ENCODE measurements at regions not wholly inside any gene's neighbourhood (a gene's known extent, or its start where the extent isn't known, plus 50 kb on each side); places are given as distances from the start of the nearest gene placed in this dataset.
"Not testable (repeated sequence)": the region's sequence is repeated elsewhere in the genome, so short reads cannot be mapped to it uniquely, and the experiment has no call there.

DNA sequence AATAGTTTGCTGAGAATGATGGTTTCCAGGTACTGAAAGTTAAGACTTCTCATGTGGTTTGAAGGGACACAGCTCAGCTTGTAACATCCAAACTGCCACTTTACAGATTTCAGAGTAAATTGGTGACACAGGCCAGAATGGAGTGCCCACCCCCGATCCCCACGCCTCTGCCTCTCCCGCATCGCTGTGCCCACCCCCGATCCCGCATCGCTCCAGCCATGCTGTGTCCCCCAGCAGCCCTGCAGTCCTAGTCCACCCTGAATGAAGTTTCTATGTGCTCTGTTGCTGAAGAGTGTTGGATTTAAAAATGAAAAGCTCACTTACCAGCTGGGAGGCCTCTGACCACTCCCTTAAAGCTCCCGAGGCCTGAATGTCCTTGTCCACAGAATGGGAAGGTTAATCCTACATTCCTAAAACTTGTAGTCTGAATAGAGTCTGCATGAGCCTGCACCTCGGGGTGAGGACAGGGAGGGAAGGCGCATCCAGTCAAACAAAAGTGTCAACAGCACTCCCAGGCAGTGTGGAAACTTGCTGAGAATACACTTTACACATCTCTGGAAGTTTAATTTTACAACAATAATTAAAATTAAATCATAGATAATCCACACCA is 176.4 kb upstream of the ID2 start:
- Histone ChIP-seq H3K27me3 (replicated peaks) (no peaks in the 10 kb centered on the region), H3K9me3 (replicated peaks) (no peaks in the 10 kb centered on the region; the same call in none of the 2 replicates), H3K36me3 (no peaks in the 10 kb centered on the region), H3K4me1 (replicated peaks) (no peaks in the 10 kb centered on the region), H3K27ac (no peak overlapping the region), H3K4me3 (no peak overlapping the region)
- no peak for DNase-seq (ENCODE audit: low read depth in 1 of 2, low spot score in 2 of 2)

GRCh38 chr2:8506746-8507145 is 175.1 kb upstream of the ID2 start:
- H3K27ac ChIP-seq, result no peak overlapping the region
- no peaks in the 10 kb centered on the region for H3K36me3 ChIP-seq
- H3K4me3 ChIP-seq, result no peak overlapping the region
- peaks cover under 1% of the 10 kb centered on the region; the same call in 1 of the 2 replicates for H3K4me1 ChIP-seq (replicated peaks)
- no peaks in the 10 kb centered on the region; the same call in none of the 2 replicates for H3K9me3 ChIP-seq (replicated peaks)
- DNase-seq (ENCODE audit: low read depth in 1 of 2, low spot score in 2 of 2), result no peak
- no peaks in the 10 kb centered on the region for H3K27me3 ChIP-seq (replicated peaks)

DNA sequence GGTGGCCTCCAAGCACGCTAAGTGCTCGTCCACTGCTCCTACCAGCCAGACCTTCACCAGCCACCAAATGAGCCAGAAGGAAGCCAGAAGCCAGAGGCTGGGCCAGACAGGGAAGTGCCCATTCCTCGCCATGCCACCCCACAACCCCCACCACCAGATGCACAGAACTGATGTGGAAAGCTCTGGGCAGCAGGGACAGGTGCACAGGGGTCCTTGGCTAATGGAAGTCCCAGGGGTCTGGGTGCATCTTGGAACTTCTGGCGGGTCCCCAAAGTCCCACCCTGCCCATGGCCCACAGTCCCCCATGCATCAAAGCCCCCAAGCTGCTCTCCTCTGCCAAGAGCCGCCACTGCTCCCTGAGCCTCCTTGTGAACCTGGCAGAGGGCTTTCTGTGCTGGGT is 173.1 kb upstream of the ID2 start:
- H3K9me3 ChIP-seq (replicated peaks), result no peaks in the 10 kb centered on the region; the same call in none of the 2 replicates

GRCh38 chr2:8509621-8510020 is 172.2 kb upstream of the ID2 start:
- no peaks in the 10 kb centered on the region; the same call in none of the 2 replicates for H3K9me3 ChIP-seq (replicated peaks)
- no peak overlapping the region for H3K27ac ChIP-seq
- H3K27me3 ChIP-seq (replicated peaks), result no peaks in the 10 kb centered on the region
- H3K36me3 ChIP-seq, result no peaks in the 10 kb centered on the region
- no peak overlapping the region for H3K4me3 ChIP-seq
- no peak for DNase-seq (ENCODE audit: low read depth in 1 of 2, low spot score in 2 of 2)
- H3K4me1 ChIP-seq (replicated peaks), result peaks cover 6% of the 10 kb centered on the region; the same call in 1 of the 2 replicates

More for the DNA sequence above, 173.1 kb upstream of the ID2 start:
- Histone ChIP-seq H3K27ac (no peak overlapping the region), H3K27me3 (replicated peaks) (no peaks in the 10 kb centered on the region), H3K36me3 (no peaks in the 10 kb centered on the region), H3K4me1 (replicated peaks) (peaks cover 6% of the 10 kb centered on the region; the same call in 1 of the 2 replicates), H3K4me3 (no peak overlapping the region)
- DNase-seq (ENCODE audit: low read depth in 1 of 2, low spot score in 2 of 2), result no peak

DNA sequence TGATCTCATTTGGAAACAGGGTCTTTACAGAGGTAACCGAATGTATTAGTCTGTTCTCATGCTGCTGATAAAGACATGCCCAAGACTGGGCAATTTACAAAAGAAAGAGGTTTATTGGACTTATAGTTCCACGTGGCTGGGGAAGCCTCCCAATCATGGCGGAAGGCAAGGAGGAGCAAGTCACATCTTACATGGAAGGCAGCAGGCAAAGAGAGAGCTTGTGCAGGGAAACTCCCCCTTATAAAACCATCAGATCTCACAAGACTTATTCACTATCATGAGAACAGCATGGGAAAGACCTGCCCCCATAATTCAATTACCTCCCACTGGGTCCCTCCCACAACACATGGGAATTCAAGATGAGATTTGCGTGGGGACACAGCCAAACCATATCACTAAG is 171.8 kb upstream of the ID2 start:
- H3K9me3 ChIP-seq (replicated peaks); DNase-seq (ENCODE audit: low read depth in 1 of 2, low spot score in 2 of 2); H3K4me3 ChIP-seq; H3K27ac ChIP-seq; H3K27me3 ChIP-seq (replicated peaks); H3K36me3 ChIP-seq; H3K4me1 ChIP-seq (replicated peaks): not testable (repeated sequence)

DNA sequence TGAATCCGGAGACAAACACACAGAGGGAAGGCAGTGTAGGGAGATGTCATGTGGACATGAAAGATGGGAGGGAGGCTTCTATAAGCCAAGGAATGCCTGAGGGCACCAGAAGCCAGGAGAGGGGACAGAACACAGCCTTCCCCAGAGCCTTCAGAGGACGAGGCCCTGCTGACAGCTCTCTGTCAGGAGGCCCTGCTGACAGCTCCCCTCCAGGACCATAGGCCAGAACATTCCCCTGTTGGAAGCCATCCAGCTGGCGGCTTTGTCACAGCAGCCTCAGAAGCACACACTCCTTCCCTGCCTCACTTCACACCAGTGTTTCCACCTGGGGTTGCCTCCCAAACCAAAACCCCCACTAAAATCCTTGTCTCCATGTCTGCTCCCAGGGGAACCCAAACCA is 171.3 kb upstream of the ID2 start:
- no peak for DNase-seq (ENCODE audit: low read depth in 1 of 2, low spot score in 2 of 2)
- no peak overlapping the region for H3K4me3 ChIP-seq
- no peaks in the 10 kb centered on the region for H3K36me3 ChIP-seq

GRCh38 chr2:8511868-8512612 is 169.8 kb upstream of the ID2 start:
- H3K4me3 ChIP-seq, result no peak overlapping the region
- H3K27me3 ChIP-seq (replicated peaks), result no peaks in the 10 kb centered on the region
- no peaks in the 10 kb centered on the region for H3K36me3 ChIP-seq
- no peaks in the 10 kb centered on the region; the same call in none of the 2 replicates for H3K9me3 ChIP-seq (replicated peaks)
- peak in 1 of 2 experiments; percentile 12 for DNase-seq (ENCODE audit: low read depth in 1 of 2, low spot score in 2 of 2)
- H3K4me1 ChIP-seq (replicated peaks), result peaks cover 6% of the 10 kb centered on the region; the same call in 1 of the 2 replicates
- no peak overlapping the region for H3K27ac ChIP-seq

More for the DNA sequence above, 171.3 kb upstream of the ID2 start:
- Histone ChIP-seq H3K9me3 (replicated peaks) (no peaks in the 10 kb centered on the region; the same call in none of the 2 replicates), H3K4me1 (replicated peaks) (peaks cover 6% of the 10 kb centered on the region; the same call in 1 of the 2 replicates), H3K27me3 (replicated peaks) (no peaks in the 10 kb centered on the region), H3K27ac (no peak overlapping the region)

- no peak for DNase-seq (ENCODE audit: low read depth in 1 of 2, low spot score in 2 of 2)
- Histone ChIP-seq H3K4me3 (no peak overlapping the region), H3K4me1 (replicated peaks) (peaks cover 6% of the 10 kb centered on the region; the same call in 1 of the 2 replicates), H3K27ac (no peak overlapping the region), H3K36me3 (no peaks in the 10 kb centered on the region), H3K9me3 (replicated peaks) (no peaks in the 10 kb centered on the region; the same call in 1 of the 2 replicates), H3K27me3 (replicated peaks) (no peaks in the 10 kb centered on the region)
Observed at GRCh38 chr2:8513601-8514273, 168.1 kb upstream of the ID2 start.

DNA sequence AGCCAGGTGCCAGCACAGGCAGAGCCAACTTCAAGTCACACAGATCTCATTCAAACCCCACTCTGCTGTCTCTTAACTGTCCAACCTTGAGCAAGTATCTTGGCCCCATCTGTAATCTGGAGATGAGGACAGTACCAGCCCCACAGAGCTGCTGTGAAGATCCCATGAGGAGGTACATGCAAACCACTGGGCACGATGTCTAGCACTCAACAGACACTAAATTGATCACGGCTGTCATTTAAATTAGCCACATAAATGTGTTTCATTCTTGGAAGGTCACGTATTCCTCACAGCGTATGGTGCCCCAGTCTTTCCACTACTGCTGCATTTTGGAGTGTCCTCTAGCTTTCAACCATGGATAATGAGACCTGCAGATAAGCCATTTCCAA is 167.6 kb upstream of the ID2 start:
- Histone ChIP-seq H3K36me3 (no peaks in the 10 kb centered on the region), H3K27me3 (replicated peaks) (no peaks in the 10 kb centered on the region), H3K27ac (no peak overlapping the region), H3K9me3 (replicated peaks) (no peaks in the 10 kb centered on the region; the same call in 1 of the 2 replicates), H3K4me3 (no peak overlapping the region), H3K4me1 (replicated peaks) (peaks cover 6% of the 10 kb centered on the region; the same call in 1 of the 2 replicates)
- no peak for DNase-seq (ENCODE audit: low read depth in 1 of 2, low spot score in 2 of 2)

DNA sequence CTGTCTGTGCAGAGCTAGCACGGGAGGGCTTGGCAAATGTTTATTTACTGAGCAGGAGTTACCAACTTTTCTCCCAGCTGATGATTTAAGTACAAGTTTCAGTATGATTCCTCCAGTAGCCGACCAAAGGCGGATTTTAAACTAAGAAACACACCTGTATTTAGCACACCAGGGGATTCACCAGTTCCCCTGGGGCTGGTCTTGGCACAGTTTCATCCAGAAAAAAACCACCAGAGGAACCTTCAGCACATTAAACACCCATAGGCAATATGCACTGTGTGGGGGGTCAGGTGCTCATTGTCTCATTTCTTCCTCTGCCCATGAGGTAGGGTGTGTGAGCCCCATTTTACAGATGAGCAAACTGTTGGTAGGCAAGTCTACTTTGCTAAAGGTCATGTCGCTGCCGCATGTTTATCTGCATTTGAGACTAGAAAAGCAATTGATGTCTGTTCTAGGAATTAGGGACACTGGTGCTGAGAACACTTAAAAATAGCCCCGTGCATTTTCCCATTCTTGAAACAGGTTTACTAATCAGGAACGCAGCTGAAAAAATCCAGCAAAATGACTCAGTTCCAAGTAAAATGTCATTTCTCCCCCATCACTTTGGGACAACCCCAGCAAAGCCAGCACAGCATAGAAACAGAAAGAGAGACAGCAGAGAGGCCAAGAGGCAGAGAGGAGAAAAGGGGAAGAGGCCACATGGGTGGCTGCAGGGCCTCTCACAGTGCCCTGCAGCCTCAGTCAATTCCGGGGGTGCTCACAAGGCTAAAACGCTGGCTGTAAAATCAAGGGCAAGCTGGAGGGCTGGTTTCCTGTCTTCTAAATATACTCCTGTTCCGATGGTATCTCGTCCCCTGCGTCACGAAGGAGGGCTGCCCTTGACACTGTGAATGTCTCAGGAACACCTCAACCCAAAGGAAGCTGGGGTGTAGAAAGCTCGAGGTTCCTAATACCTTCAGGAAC is 166.8 kb upstream of the ID2 start:
- H3K4me1 ChIP-seq (replicated peaks), result peaks cover 6% of the 10 kb centered on the region; the same call in 1 of the 2 replicates
- H3K9me3 ChIP-seq (replicated peaks), result no peaks in the 10 kb centered on the region; the same call in 1 of the 2 replicates
- no peak overlapping the region for H3K27ac ChIP-seq
- no peaks in the 10 kb centered on the region for H3K27me3 ChIP-seq (replicated peaks)
- H3K36me3 ChIP-seq, result no peaks in the 10 kb centered on the region
- DNase-seq (ENCODE audit: low read depth in 1 of 2, low spot score in 2 of 2), result no peak
- H3K4me3 ChIP-seq, result no peak overlapping the region

DNA sequence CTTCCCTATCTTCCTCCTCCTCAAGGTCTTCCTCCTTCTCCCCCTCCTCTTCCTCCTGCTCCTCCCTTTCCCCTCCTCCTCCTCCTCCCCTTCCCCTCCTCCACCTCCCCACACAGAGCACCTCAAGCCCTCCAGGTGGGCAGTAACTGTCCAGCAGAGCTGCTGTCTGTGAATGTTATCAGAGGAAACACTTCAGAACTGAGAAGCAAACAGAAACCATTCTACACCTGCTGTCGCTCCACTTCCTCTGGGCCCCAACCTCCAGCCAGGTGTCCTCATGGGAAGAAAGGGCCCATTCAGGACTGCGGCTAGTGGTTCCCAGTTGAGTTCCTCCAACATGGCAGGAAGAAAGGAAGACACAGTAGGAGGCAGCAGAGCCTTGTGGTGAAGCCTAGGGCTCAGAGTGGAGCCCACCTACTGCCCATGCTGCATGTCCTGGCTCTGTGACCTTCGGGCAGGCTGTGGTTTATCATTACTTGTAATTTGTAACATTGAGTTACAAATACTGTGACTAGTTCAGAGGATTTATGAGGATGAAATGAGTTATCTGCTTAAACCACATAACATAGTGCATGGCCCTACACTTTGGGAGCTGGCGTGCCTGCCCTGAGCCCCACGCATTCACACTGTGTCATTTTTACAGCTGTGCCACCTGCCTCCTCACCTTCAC is 165.9 kb upstream of the ID2 start:
- no peak for DNase-seq (ENCODE audit: low read depth in 1 of 2, low spot score in 2 of 2)

DNA sequence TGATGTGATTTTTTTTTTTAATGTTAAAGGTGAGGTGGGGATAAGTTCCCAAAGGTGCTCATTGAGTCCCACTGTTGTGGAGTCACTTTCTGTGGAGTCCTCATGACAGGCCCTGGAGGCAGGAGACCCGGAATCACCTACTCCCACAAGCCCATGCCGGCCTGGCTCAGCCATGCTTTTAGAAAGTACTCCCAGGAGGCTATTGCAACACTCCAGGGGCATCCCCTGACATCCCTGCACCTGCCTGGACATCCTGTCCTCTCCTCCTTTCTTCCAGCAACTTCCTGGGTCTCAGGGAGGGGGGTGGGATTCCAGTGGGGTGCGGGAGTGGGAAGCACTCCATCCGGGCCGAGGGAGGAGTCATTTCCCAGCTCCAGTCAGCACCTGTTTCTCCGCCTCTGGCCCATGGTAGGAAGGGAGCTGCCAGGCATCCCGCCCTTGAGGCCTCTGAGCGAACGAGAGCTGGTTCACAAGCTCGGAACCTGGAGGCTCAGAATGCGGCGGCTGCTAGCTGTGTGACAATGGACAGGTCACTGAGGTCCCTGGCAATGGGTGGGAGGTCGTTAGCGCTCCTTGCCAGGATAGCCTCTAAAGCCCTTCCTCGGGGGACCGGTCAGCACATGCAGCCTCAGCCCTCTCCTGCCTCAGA is 163.9 kb upstream of the ID2 start:
- Histone ChIP-seq H3K27ac (no peak overlapping the region), H3K4me3 (no peak overlapping the region), H3K36me3 (no peaks in the 10 kb centered on the region), H3K4me1 (replicated peaks) (no peaks in the 10 kb centered on the region), H3K27me3 (replicated peaks) (no peaks in the 10 kb centered on the region), H3K9me3 (replicated peaks) (no peaks in the 10 kb centered on the region)
- no peak for DNase-seq (ENCODE audit: low read depth in 1 of 2, low spot score in 2 of 2)

More for the DNA sequence above, 165.9 kb upstream of the ID2 start:
- Histone ChIP-seq H3K4me3 (no peak overlapping the region), H3K9me3 (replicated peaks) (no peaks in the 10 kb centered on the region), H3K27ac (no peak overlapping the region), H3K4me1 (replicated peaks) (peaks cover 6% of the 10 kb centered on the region; the same call in 1 of the 2 replicates), H3K36me3 (no peaks in the 10 kb centered on the region), H3K27me3 (replicated peaks) (no peaks in the 10 kb centered on the region)

Measured in SJSA1 (cell line).